ENCODE measurements at regions not wholly inside any gene's neighbourhood (a gene's known extent, or its start where the extent isn't known, plus 50 kb on each side); places are given as distances from the start of the nearest gene placed in this dataset.

DNA sequence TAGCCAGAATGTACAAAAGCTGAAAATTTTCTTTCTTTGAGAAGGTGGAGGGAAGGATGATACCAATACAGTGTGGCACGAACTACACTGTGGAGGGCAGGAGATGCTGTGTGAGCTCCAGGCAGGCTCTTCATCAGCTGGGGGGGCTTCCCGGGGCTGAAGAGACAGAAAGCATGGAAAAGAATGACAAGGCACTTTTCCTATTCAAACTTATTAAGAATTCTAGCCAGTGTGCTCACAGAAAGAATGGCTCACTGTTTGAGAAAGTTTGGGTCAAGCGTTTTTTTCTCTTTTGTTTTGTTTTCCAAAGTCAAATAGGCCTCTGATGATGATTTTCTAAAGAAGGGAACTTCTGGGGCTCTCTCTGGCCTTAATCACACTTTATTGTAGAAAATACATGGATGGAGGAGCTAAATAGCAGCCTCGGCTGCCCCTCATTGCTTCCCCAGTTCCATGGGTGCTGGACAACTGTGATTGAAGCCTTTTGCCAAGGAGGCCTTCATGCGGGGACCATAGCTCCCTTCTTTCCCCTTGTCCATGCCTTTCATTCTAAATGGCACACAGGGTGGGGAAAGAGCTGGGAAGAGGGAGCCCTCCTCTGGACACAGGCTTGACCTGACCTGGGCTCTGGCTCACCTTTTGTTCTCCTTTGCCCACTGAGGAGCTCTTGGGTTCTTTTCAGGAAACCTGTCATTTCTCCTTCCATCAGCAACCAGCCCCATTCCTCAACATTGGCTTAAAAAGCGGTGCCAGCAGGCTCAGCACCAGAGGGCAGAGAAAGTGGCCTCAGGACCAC, 130.6 kb downstream of the TDRD15 start:
- no peak for TF ChIP-seq ZNF274 (IDR thresholded peaks at IDR 0.05; ENCODE audit: low read depth, low read length)
- no peak for TF ChIP-seq YY1 (IDR thresholded peaks at IDR 0.05; ENCODE audit: insufficient read depth, insufficient read length)
- no peak for TF ChIP-seq SUZ12 (IDR thresholded peaks at IDR 0.05; ENCODE audit: extremely low read depth, insufficient read depth, insufficient read length)
